NCI-H526 treated with DMSO at 0.1 percent for 48 hours (cell line): ENCODE measurements at regions not wholly inside any gene's neighbourhood (a gene's known extent, or its start where the extent isn't known, plus 50 kb on each side); places are given as distances from the start of the nearest gene placed in this dataset.

Source experiments
- DNase-seq: peaks from one replicate; lab custom pipeline; 2025; lab: John Stamatoyannopoulos, UW

GRCh38 chr22:34743110-34743751 is 322.7 kb upstream of the ISX start:
- DNase-seq, result no peak

- no peak for DNase-seq
Measured at GRCh38 chr22:34760276-34761008, 305.5 kb upstream of the ISX start.

GRCh38 chr22:34761111-34761510 is 304.8 kb upstream of the ISX start:
- no peak for DNase-seq

- DNase-seq, result no peak
Measured at GRCh38 chr22:34763496-34763895, 302.5 kb upstream of the ISX start.

GRCh38 chr22:34765115-34765514 is 300.8 kb upstream of the ISX start:
- no peak for DNase-seq

- DNase-seq, result no peak
Measured at GRCh38 chr22:34769361-34769760, 296.6 kb upstream of the ISX start.

- DNase-seq, result no peak
Measured at GRCh38 chr22:34776817-34777216, 289.1 kb upstream of the ISX start.

GRCh38 chr22:34781681-34782080 is 284.3 kb upstream of the ISX start:
- no peak for DNase-seq

GRCh38 chr22:34783436-34783835 is 282.5 kb upstream of the ISX start:
- DNase-seq, result no peak

- no peak for DNase-seq
Measured at GRCh38 chr22:34784056-34784455, 281.9 kb upstream of the ISX start.

GRCh38 chr22:34797826-34798225 is 268.1 kb upstream of the ISX start:
- DNase-seq, result no peak

GRCh38 chr22:34798605-34799004 is 267.4 kb upstream of the ISX start:
- DNase-seq, result no peak

GRCh38 chr22:34800260-34800980 is 265.5 kb upstream of the ISX start:
- DNase-seq, result no peak

- DNase-seq, result no peak
Measured at GRCh38 chr22:34801221-34801620, 264.7 kb upstream of the ISX start.

GRCh38 chr22:34804091-34804490 is 261.9 kb upstream of the ISX start:
- DNase-seq, result no peak

GRCh38 chr22:34804604-34805003 is 261.4 kb upstream of the ISX start:
- DNase-seq, result no peak

- no peak for DNase-seq
Measured at GRCh38 chr22:34805771-34806170, 260.2 kb upstream of the ISX start.

GRCh38 chr22:34808618-34809017 is 257.3 kb upstream of the ISX start:
- no peak for DNase-seq

GRCh38 chr22:34812631-34813030 is 253.3 kb upstream of the ISX start:
- DNase-seq, result no peak

GRCh38 chr22:34814260-34815025 is 251.5 kb upstream of the ISX start:
- no peak for DNase-seq

- no peak for DNase-seq
Measured at GRCh38 chr22:34829485-34829884, 236.5 kb upstream of the ISX start.

- no peak for DNase-seq
Measured at GRCh38 chr22:34834059-34834458, 231.9 kb upstream of the ISX start.
